Testis (tissue), 2 donors: ENCODE measurements at regions not wholly inside any gene's neighbourhood (a gene's known extent, or its start where the extent isn't known, plus 50 kb on each side); places are given as distances from the start of the nearest gene placed in this dataset.

ENCODE experiments used
- CTCF ChIP-seq, 3 experiments: fragments of 450-650 bp in 2 of 3; fragments of 200-600 bp in 1 of 3; sonication (generic) in 1 of 3; IDR thresholded peaks; one replicate each; pipeline ENCODE4 v1.5.1; 2016 to 2019; ENCODE audit warnings: antibody characterized with exemption in 3 of 3, mild to moderate bottlenecking in 2 of 3, moderate library complexity in 1 of 3
- POLR2A ChIP-seq: fragments of 450-650 bp; IDR thresholded peaks from one replicate; pipeline ENCODE4 v1.6.1; 2017; ENCODE audit warnings: antibody characterized with exemption, mild to moderate bottlenecking, moderate library complexity

DNA sequence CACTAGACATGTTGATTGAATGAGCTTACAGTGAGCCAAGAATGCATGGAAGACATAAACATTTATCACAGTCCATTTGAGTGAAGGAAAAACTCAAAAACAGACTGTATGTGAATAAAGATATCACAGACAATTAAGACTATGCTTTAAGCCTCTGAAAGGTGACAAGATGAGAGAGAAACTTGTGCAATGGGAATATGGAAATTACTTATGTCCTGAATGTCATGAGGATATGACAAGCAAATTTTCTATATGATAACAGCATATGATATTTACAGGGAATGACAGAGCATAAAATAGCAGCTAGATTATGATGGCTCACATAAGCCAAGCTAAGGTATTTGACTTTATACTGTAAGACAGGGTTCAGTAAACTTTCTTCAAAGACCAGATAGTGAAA lies 1153.1 kb upstream of the USP15 start:
- no peak for TF ChIP-seq CTCF (IDR thresholded peaks at IDR 0.05)
- no peak for TF ChIP-seq POLR2A
